Activated CD4-positive, alpha-beta T cell treated with anti-CD3 and anti-CD28 coated beads for 36 hours (primary cell): ENCODE measurements at regions not wholly inside any gene's neighbourhood (a gene's known extent, or its start where the extent isn't known, plus 50 kb on each side); places are given as distances from the start of the nearest gene placed in this dataset.

ENCODE experiments used
- ATAC-seq: fragments of 200-7000 bp; cut with Tn5 transposase; one replicate; pipeline ENCODE4 v1.10.0; 2021; ENCODE audit warnings: mild to moderate bottlenecking, moderate library complexity
- CTCF ChIA-PET: fragments of 350-600 bp; sonication (Branson Sonifier 250); formaldehyde crosslinking; loops from one replicate; lab custom pipeline; 2021; ENCODE audit warnings: antibody characterized with exemption; lab: Charles Lee
- POLR2A ChIA-PET: fragments of 350-600 bp; sonication (Branson Sonifier 250); formaldehyde crosslinking; loops from one replicate; lab custom pipeline; 2021; ENCODE audit warnings: antibody characterized with exemption, inconsistent platforms; lab: Charles Lee
- DNase-seq: peaks from one replicate; pipeline ENCODE4 v3.0.0-alpha.2; 2020
- H3K27ac Mint-ChIP-seq: one replicate; pipeline ENCODE4 v1.8.0; 2021; ENCODE audit warnings: mixed read lengths
- H3K27me3 Mint-ChIP-seq: one replicate; pipeline ENCODE4 v1.8.0; 2021; ENCODE audit warnings: mixed read lengths
- H3K36me3 Mint-ChIP-seq: one replicate; pipeline ENCODE4 v1.8.0; 2021; ENCODE audit warnings: low read depth, mixed read lengths
- H3K4me1 Mint-ChIP-seq: one replicate; pipeline ENCODE4 v1.8.0; 2021; ENCODE audit warnings: mixed read lengths
- H3K4me3 Mint-ChIP-seq: one replicate; pipeline ENCODE4 v1.8.0; 2021; ENCODE audit warnings: mild to moderate bottlenecking, moderate library complexity, mixed read lengths
- H3K9me3 Mint-ChIP-seq: one replicate; pipeline ENCODE4 v1.8.0; 2021; ENCODE audit warnings: low read depth, mixed read lengths
- intact Hi-C, 2 experiments: fragments of 100-400 bp; cut with DNase I in 1 of 2; cut with micrococcal nuclease in 1 of 2; formaldehyde crosslinking; loops; one replicate each; pipeline versions ENCODE4 v1.14.2 to v1.15.1; 2022 to 2024; cut with DNase I, micrococcal nuclease

GRCh38 chr1:229798558-229798957, 172.5 kb downstream of the URB2 start:
- H3K27me3 Mint-ChIP-seq = peaks cover 8% of the 10 kb centered on the region
- ChIA-PET POLR2A (no interaction called here), CTCF (no interaction called here)
- H3K4me1 Mint-ChIP-seq = peaks cover 6% of the 10 kb centered on the region
- H3K9me3 Mint-ChIP-seq = no peaks in the 10 kb centered on the region
- ATAC-seq (no peak), DNase-seq (no peak)
- intact Hi-C loops = no loop called here
- H3K27ac Mint-ChIP-seq = no peak overlapping the region
- no peak overlapping the region for H3K4me3 Mint-ChIP-seq
- H3K36me3 Mint-ChIP-seq = no peaks in the 10 kb centered on the region

GRCh38 chr1:229803626-229804217, 177.7 kb downstream of the URB2 start:
- Mint-ChIP-seq H3K27ac (no peak overlapping the region), H3K9me3 (peaks cover 4% of the 10 kb centered on the region), H3K4me3 (no peak overlapping the region), H3K27me3 (peaks cover 4% of the 10 kb centered on the region), H3K4me1 (no peaks in the 10 kb centered on the region), H3K36me3 (no peaks in the 10 kb centered on the region)
- intact Hi-C loops = no loop called here
- ATAC-seq = no peak
- POLR2A ChIA-PET = interaction anchor here (0.6 kb wide), 1 partner anchor 67 kb away, joined by 6 read pairs; no protein-coding TSS in a partner anchor
- DNase-seq = no peak
- CTCF ChIA-PET = interaction anchor here (0.7 kb wide), 1 partner anchor 110 kb away, joined by 3 read pairs; no protein-coding TSS in a partner anchor

- CTCF ChIA-PET = no interaction called here
- POLR2A ChIA-PET = no interaction called here
- no peak overlapping the region for H3K27ac Mint-ChIP-seq
- peaks cover 11% of the 10 kb centered on the region for H3K27me3 Mint-ChIP-seq
- H3K4me1 Mint-ChIP-seq = no peaks in the 10 kb centered on the region
- intact Hi-C loops = no loop called here
- ATAC-seq (no peak), DNase-seq (no peak)
- no peaks in the 10 kb centered on the region for H3K36me3 Mint-ChIP-seq
- H3K4me3 Mint-ChIP-seq = no peak overlapping the region
- peaks cover 12% of the 10 kb centered on the region for H3K9me3 Mint-ChIP-seq
Observed at GRCh38 chr1:229808272-229808671, 182.2 kb downstream of the URB2 start.

- Mint-ChIP-seq H3K4me3 (no peak overlapping the region), H3K27me3 (peaks cover 11% of the 10 kb centered on the region), H3K36me3 (no peaks in the 10 kb centered on the region), H3K9me3 (peaks cover 8% of the 10 kb centered on the region), H3K4me1 (no peaks in the 10 kb centered on the region), H3K27ac (no peak overlapping the region)
- POLR2A ChIA-PET = no interaction called here
- intact Hi-C loops = no loop called here
- no peak for DNase-seq
- ATAC-seq = no peak
- CTCF ChIA-PET = no interaction called here
Observed at GRCh38 chr1:229810140-229810539, 184.1 kb downstream of the URB2 start.

- Mint-ChIP-seq H3K27ac (no peak overlapping the region), H3K4me1 (no peaks in the 10 kb centered on the region), H3K27me3 (peaks cover 11% of the 10 kb centered on the region), H3K4me3 (no peak overlapping the region), H3K9me3 (peaks cover 8% of the 10 kb centered on the region), H3K36me3 (no peaks in the 10 kb centered on the region)
- intact Hi-C loops = no loop called here
- POLR2A ChIA-PET = no interaction called here
- DNase-seq = no peak
- CTCF ChIA-PET = interaction anchor here (1.2 kb wide), 1 partner anchor 25 kb away, joined by 3 read pairs; no protein-coding TSS in a partner anchor
- no peak for ATAC-seq
Observed at GRCh38 chr1:229810961-229811360, 184.9 kb downstream of the URB2 start.

- no peak for DNase-seq
- Mint-ChIP-seq H3K4me3 (no peak overlapping the region), H3K27me3 (peaks cover 9% of the 10 kb centered on the region), H3K4me1 (no peaks in the 10 kb centered on the region), H3K36me3 (no peaks in the 10 kb centered on the region), H3K27ac (no peak overlapping the region), H3K9me3 (peaks cover 8% of the 10 kb centered on the region)
- intact Hi-C loops = no loop called here
- ATAC-seq = no peak
- ChIA-PET CTCF (interaction anchor here (0.9 to 1.2 kb wide), 3 partner anchors 11 to 219 kb away, joined by 3 to 5 read pairs (median 3); no protein-coding TSS in a partner anchor), POLR2A (no interaction called here)
Observed at GRCh38 chr1:229812148-229812547, 186.1 kb downstream of the URB2 start.

GRCh38 chr1:229812693-229813092, 186.6 kb downstream of the URB2 start:
- ChIA-PET CTCF (interaction anchor here (0.7 to 1.2 kb wide), 3 partner anchors 11 to 343 kb away, joined by 3 to 5 read pairs (median 3); no protein-coding TSS in a partner anchor), POLR2A (no interaction called here)
- Mint-ChIP-seq H3K4me1 (no peaks in the 10 kb centered on the region), H3K36me3 (no peaks in the 10 kb centered on the region), H3K27ac (no peak overlapping the region), H3K4me3 (no peak overlapping the region), H3K27me3 (peaks cover 9% of the 10 kb centered on the region), H3K9me3 (peaks cover 8% of the 10 kb centered on the region)
- intact Hi-C loops = no loop called here
- DNase-seq (no peak), ATAC-seq (no peak)

GRCh38 chr1:229815076-229815475, 189.0 kb downstream of the URB2 start:
- peaks cover 9% of the 10 kb centered on the region for H3K27me3 Mint-ChIP-seq
- no peak for DNase-seq
- H3K27ac Mint-ChIP-seq = no peak overlapping the region
- H3K4me1 Mint-ChIP-seq = no peaks in the 10 kb centered on the region
- H3K4me3 Mint-ChIP-seq = no peak overlapping the region
- intact Hi-C loops = no loop called here
- peaks cover 6% of the 10 kb centered on the region for H3K9me3 Mint-ChIP-seq
- H3K36me3 Mint-ChIP-seq = no peaks in the 10 kb centered on the region
- ChIA-PET CTCF (no interaction called here), POLR2A (no interaction called here)
- ATAC-seq = no peak

GRCh38 chr1:229815961-229816360, 189.9 kb downstream of the URB2 start:
- no peak overlapping the region for H3K4me3 Mint-ChIP-seq
- peaks cover 5% of the 10 kb centered on the region for H3K27me3 Mint-ChIP-seq
- DNase-seq (no peak), ATAC-seq (no peak)
- ChIA-PET CTCF (interaction anchor here (0.7 to 0.8 kb wide), 2 partner anchors 70 to 700 kb away, joined by 3 read pairs; no protein-coding TSS in a partner anchor), POLR2A (no interaction called here)
- no peaks in the 10 kb centered on the region for H3K4me1 Mint-ChIP-seq
- H3K36me3 Mint-ChIP-seq = no peaks in the 10 kb centered on the region
- intact Hi-C loops = no loop called here
- peaks cover 2% of the 10 kb centered on the region for H3K9me3 Mint-ChIP-seq
- no peak overlapping the region for H3K27ac Mint-ChIP-seq

- Mint-ChIP-seq H3K27ac (no peak overlapping the region), H3K4me3 (no peak overlapping the region), H3K27me3 (peaks cover 3% of the 10 kb centered on the region), H3K36me3 (no peaks in the 10 kb centered on the region), H3K4me1 (no peaks in the 10 kb centered on the region), H3K9me3 (peaks cover 2% of the 10 kb centered on the region)
- ATAC-seq (no peak), DNase-seq (no peak)
- ChIA-PET CTCF (no interaction called here), POLR2A (no interaction called here)
- intact Hi-C loops = no loop called here
Observed at GRCh38 chr1:229817936-229818335, 191.9 kb downstream of the URB2 start.

- DNase-seq = no peak
- ChIA-PET POLR2A (no interaction called here), CTCF (no interaction called here)
- Mint-ChIP-seq H3K36me3 (no peaks in the 10 kb centered on the region), H3K27me3 (peaks cover 3% of the 10 kb centered on the region), H3K9me3 (peaks cover 2% of the 10 kb centered on the region), H3K4me3 (no peak overlapping the region), H3K4me1 (no peaks in the 10 kb centered on the region), H3K27ac (no peak overlapping the region)
- intact Hi-C loops = no loop called here
- no peak for ATAC-seq
Observed at GRCh38 chr1:229819091-229819490, 193.0 kb downstream of the URB2 start.

- POLR2A ChIA-PET = no interaction called here
- no peak overlapping the region for H3K27ac Mint-ChIP-seq
- no peaks in the 10 kb centered on the region for H3K36me3 Mint-ChIP-seq
- peaks cover 5% of the 10 kb centered on the region for H3K27me3 Mint-ChIP-seq
- no peak overlapping the region for H3K4me3 Mint-ChIP-seq
- CTCF ChIA-PET = no interaction called here
- peaks cover 9% of the 10 kb centered on the region for H3K9me3 Mint-ChIP-seq
- DNase-seq (no peak), ATAC-seq (no peak)
- intact Hi-C loops = no loop called here
- H3K4me1 Mint-ChIP-seq = no peaks in the 10 kb centered on the region
Observed at GRCh38 chr1:229822026-229822425, 196.0 kb downstream of the URB2 start.
